Lower lobe of right lung (tissue), 2 donors: ENCODE measurements at regions not wholly inside any gene's neighbourhood (a gene's known extent, or its start where the extent isn't known, plus 50 kb on each side); places are given as distances from the start of the nearest gene placed in this dataset.

Source experiments
- ATAC-seq, 2 donors: fragments of 200-7000 bp; cut with Tn5 transposase; one replicate each; pipeline ENCODE4 v1.9.1; 2020 to 2022; ENCODE audit warnings: mild to moderate bottlenecking in 2 of 2, moderate library complexity in 2 of 2
- DNase-seq: peaks from one replicate; pipeline ENCODE4 v3.0.0-alpha.2; 2020
- H3K27ac ChIP-seq: fragments of 200-600 bp; one replicate; pipeline ENCODE4 v1.8.0; 2022
- H3K27me3 ChIP-seq: fragments of 200-600 bp; one replicate; pipeline ENCODE4 v1.8.0; 2022; ENCODE audit warnings: low read depth
- H3K36me3 ChIP-seq: fragments of 200-600 bp; one replicate; pipeline ENCODE4 v1.8.0; 2022; ENCODE audit warnings: mild to moderate bottlenecking
- H3K4me1 ChIP-seq: fragments of 200-600 bp; one replicate; pipeline ENCODE4 v1.8.0; 2022
- H3K4me3 ChIP-seq: fragments of 200-600 bp; one replicate; pipeline ENCODE4 v1.8.0; 2022; ENCODE audit warnings: mild to moderate bottlenecking
- H3K9me3 ChIP-seq: fragments of 200-600 bp; one replicate; pipeline ENCODE4 v1.8.0; 2022
- intact Hi-C: fragments of 100-400 bp; cut with DNase I; formaldehyde crosslinking; loops from one replicate; pipeline ENCODE4 v1.11.0; 2022
- TF ChIP-seq, protein P1 (sequence below): fragments of 200-600 bp; IDR thresholded peaks from one replicate; pipeline ENCODE4 v1.8.0; 2022; ENCODE audit warnings: antibody characterized with exemption, mild to moderate bottlenecking
- donor health status: DM: no; HTN: yes; CAD: no; lungs with severe emphysema.

GRCh38 chr11:91902312-91902711 is 322.3 kb upstream of the FAT3 start:
- intact Hi-C loops, result no loop called here
- TF ChIP-seq, protein P1, sequence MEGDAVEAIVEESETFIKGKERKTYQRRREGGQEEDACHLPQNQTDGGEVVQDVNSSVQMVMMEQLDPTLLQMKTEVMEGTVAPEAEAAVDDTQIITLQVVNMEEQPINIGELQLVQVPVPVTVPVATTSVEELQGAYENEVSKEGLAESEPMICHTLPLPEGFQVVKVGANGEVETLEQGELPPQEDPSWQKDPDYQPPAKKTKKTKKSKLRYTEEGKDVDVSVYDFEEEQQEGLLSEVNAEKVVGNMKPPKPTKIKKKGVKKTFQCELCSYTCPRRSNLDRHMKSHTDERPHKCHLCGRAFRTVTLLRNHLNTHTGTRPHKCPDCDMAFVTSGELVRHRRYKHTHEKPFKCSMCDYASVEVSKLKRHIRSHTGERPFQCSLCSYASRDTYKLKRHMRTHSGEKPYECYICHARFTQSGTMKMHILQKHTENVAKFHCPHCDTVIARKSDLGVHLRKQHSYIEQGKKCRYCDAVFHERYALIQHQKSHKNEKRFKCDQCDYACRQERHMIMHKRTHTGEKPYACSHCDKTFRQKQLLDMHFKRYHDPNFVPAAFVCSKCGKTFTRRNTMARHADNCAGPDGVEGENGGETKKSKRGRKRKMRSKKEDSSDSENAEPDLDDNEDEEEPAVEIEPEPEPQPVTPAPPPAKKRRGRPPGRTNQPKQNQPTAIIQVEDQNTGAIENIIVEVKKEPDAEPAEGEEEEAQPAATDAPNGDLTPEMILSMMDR, result no peak
- H3K36me3 ChIP-seq, result no peaks in the 10 kb centered on the region
- no peak for DNase-seq
- H3K4me3 ChIP-seq, result no peak overlapping the region
- no peaks in the 10 kb centered on the region for H3K27me3 ChIP-seq
- no peaks in the 10 kb centered on the region for H3K9me3 ChIP-seq
- no peak for ATAC-seq
- no peaks in the 10 kb centered on the region for H3K4me1 ChIP-seq
- H3K27ac ChIP-seq, result no peak overlapping the region

DNA sequence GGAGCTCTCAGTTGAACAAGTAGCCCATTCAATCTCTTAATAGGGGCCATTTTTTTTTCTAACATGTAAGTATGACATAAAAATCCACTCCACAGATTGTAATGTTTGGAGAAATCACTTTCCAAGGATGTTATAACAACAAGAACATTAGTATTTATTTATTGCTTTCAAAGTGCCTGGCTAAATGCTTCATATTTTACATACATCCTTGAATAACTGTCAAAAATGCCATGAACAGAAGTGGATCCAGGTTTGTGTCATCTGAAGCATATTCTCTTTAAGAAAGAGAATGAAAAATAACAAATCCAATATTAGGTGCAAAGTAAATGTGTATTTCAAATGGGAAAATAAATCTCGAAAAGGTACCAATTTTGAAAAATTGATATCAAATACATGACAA is 344.0 kb upstream of the FAT3 start:
- TF ChIP-seq, protein P1, result no peak
- H3K4me1 ChIP-seq, result no peaks in the 10 kb centered on the region
- H3K27ac ChIP-seq, result no peak overlapping the region
- ATAC-seq, result no peak
- no peaks in the 10 kb centered on the region for H3K36me3 ChIP-seq
- DNase-seq, result no peak
- H3K4me3 ChIP-seq, result no peak overlapping the region
- H3K27me3 ChIP-seq, result no peaks in the 10 kb centered on the region
- no peaks in the 10 kb centered on the region for H3K9me3 ChIP-seq
- intact Hi-C loops, result no loop called here

DNA sequence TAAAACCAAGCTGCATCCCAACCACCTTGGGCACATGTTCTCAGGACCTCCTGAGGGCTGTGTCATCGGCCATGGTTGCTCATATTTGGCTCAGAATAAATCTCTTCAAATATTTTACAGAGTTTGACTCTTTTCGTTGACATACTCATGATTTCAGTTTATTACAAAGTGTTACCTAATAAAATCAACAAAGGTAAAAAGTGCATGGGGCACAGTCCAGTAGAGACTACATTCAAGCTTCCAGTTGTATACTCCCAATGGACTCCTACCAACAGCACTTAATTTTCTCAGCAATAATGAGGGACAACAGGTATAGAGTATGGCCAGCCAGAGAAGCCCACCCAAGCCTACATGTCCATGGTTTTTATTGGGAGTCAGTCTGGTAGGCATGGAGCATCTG is 347.9 kb upstream of the FAT3 start:
- ATAC-seq, result no peak
- no peaks in the 10 kb centered on the region for H3K9me3 ChIP-seq
- no peaks in the 10 kb centered on the region for H3K36me3 ChIP-seq

GRCh38 chr11:91872243-91872642 is 352.4 kb upstream of the FAT3 start:
- TF ChIP-seq, protein P1, result no peak
- Histone ChIP-seq H3K27me3 (no peaks in the 10 kb centered on the region), H3K27ac (no peak overlapping the region), H3K4me3 (no peak overlapping the region), H3K9me3 (no peaks in the 10 kb centered on the region), H3K36me3 (no peaks in the 10 kb centered on the region), H3K4me1 (no peaks in the 10 kb centered on the region)
- no peak for DNase-seq
- intact Hi-C loops, result no loop called here
- ATAC-seq, result no peak

More for the DNA sequence above, 347.9 kb upstream of the FAT3 start:
- no peak for DNase-seq
- TF ChIP-seq, protein P1, result no peak
- intact Hi-C loops, result no loop called here
- H3K27me3 ChIP-seq, result no peaks in the 10 kb centered on the region
- no peak overlapping the region for H3K27ac ChIP-seq
- no peak overlapping the region for H3K4me3 ChIP-seq
- H3K4me1 ChIP-seq, result no peaks in the 10 kb centered on the region

- Histone ChIP-seq H3K9me3 (no peaks in the 10 kb centered on the region), H3K4me3 (no peak overlapping the region), H3K27me3 (no peaks in the 10 kb centered on the region), H3K27ac (no peak overlapping the region), H3K4me1 (no peaks in the 10 kb centered on the region), H3K36me3 (no peaks in the 10 kb centered on the region)
- TF ChIP-seq, protein P1, result no peak
- no peak for DNase-seq
- intact Hi-C loops, result no loop called here
- no peak for ATAC-seq
Observed at GRCh38 chr11:91871791-91872190, 352.8 kb upstream of the FAT3 start.

- no peaks in the 10 kb centered on the region for H3K4me1 ChIP-seq
- no peaks in the 10 kb centered on the region for H3K27me3 ChIP-seq
- no peak for ATAC-seq
- no peak for DNase-seq
- H3K27ac ChIP-seq, result no peak overlapping the region
- H3K36me3 ChIP-seq, result no peaks in the 10 kb centered on the region
- intact Hi-C loops, result no loop called here
- no peak overlapping the region for H3K4me3 ChIP-seq
- H3K9me3 ChIP-seq, result no peaks in the 10 kb centered on the region
- TF ChIP-seq, protein P1, result no peak
Observed at GRCh38 chr11:91871048-91871447, 353.6 kb upstream of the FAT3 start.
